ENCODE measurements at regions not wholly inside any gene's neighbourhood (a gene's known extent, or its start where the extent isn't known, plus 50 kb on each side); places are given as distances from the start of the nearest gene placed in this dataset.

- no peak for TF ChIP-seq CTCF (IDR thresholded peaks at IDR 0.05)
- H3K27ac Mint-ChIP-seq, result no peak overlapping the region
- no peaks in the 10 kb centered on the region for H3K4me1 Mint-ChIP-seq
- no peaks in the 10 kb centered on the region for H3K27me3 Mint-ChIP-seq (ENCODE audit: low read depth, poor library complexity)
- no peak for DNase-seq
- no peak overlapping the region for H3K4me3 Mint-ChIP-seq
- H3K36me3 Mint-ChIP-seq (ENCODE audit: low read depth), result no peaks in the 10 kb centered on the region
- H3K9me3 Mint-ChIP-seq, result no peaks in the 10 kb centered on the region
Measured at GRCh38 chr6:19552076-19552475, 285.1 kb upstream of the ID4 start.

GRCh38 chr6:19552588-19552987 lies 284.6 kb upstream of the ID4 start:
- Mint-ChIP-seq H3K36me3 (ENCODE audit: low read depth) (no peaks in the 10 kb centered on the region), H3K27ac (no peak overlapping the region), H3K4me3 (no peak overlapping the region), H3K9me3 (no peaks in the 10 kb centered on the region), H3K4me1 (no peaks in the 10 kb centered on the region), H3K27me3 (ENCODE audit: low read depth, poor library complexity) (no peaks in the 10 kb centered on the region)
- no peak for TF ChIP-seq CTCF (IDR thresholded peaks at IDR 0.05)
- DNase-seq, result no peak

GRCh38 chr6:19554356-19555225 lies 282.6 kb upstream of the ID4 start:
- Mint-ChIP-seq H3K27ac (peak overlapping the region; percentile 39), H3K4me3 (no peak overlapping the region), H3K36me3 (ENCODE audit: low read depth) (no peaks in the 10 kb centered on the region), H3K9me3 (no peaks in the 10 kb centered on the region), H3K27me3 (ENCODE audit: low read depth, poor library complexity) (no peaks in the 10 kb centered on the region), H3K4me1 (no peaks in the 10 kb centered on the region)
- TF ChIP-seq CTCF (IDR thresholded peaks at IDR 0.05), result no peak
- DNase-seq, result no peak

GRCh38 chr6:19557191-19557590 lies 280.0 kb upstream of the ID4 start:
- Mint-ChIP-seq H3K9me3 (no peaks in the 10 kb centered on the region), H3K27me3 (ENCODE audit: low read depth, poor library complexity) (no peaks in the 10 kb centered on the region), H3K27ac (no peak overlapping the region), H3K4me1 (no peaks in the 10 kb centered on the region), H3K4me3 (no peak overlapping the region), H3K36me3 (ENCODE audit: low read depth) (no peaks in the 10 kb centered on the region)
- no peak for DNase-seq
- no peak for TF ChIP-seq CTCF (IDR thresholded peaks at IDR 0.05)

GRCh38 chr6:19558201-19558600 lies 279.0 kb upstream of the ID4 start:
- Mint-ChIP-seq H3K27ac (peak overlapping the region; percentile 18), H3K4me3 (no peak overlapping the region), H3K27me3 (ENCODE audit: low read depth, poor library complexity) (no peaks in the 10 kb centered on the region), H3K4me1 (no peaks in the 10 kb centered on the region), H3K9me3 (no peaks in the 10 kb centered on the region), H3K36me3 (ENCODE audit: low read depth) (no peaks in the 10 kb centered on the region)
- TF ChIP-seq CTCF (IDR thresholded peaks at IDR 0.05), result no peak
- no peak for DNase-seq

GRCh38 chr6:19558934-19559333 lies 278.2 kb upstream of the ID4 start:
- no peaks in the 10 kb centered on the region for H3K4me1 Mint-ChIP-seq
- H3K36me3 Mint-ChIP-seq (ENCODE audit: low read depth), result no peaks in the 10 kb centered on the region
- DNase-seq, result no peak
- no peak overlapping the region for H3K27ac Mint-ChIP-seq
- no peak for TF ChIP-seq CTCF (IDR thresholded peaks at IDR 0.05)
- H3K9me3 Mint-ChIP-seq, result no peaks in the 10 kb centered on the region
- no peak overlapping the region for H3K4me3 Mint-ChIP-seq
- H3K27me3 Mint-ChIP-seq (ENCODE audit: low read depth, poor library complexity), result no peaks in the 10 kb centered on the region

Measured in nephron progenitor cell (in vitro differentiated cells).